Endothelial cell of umbilical vein (primary cell): ENCODE measurements at regions not wholly inside any gene's neighbourhood (a gene's known extent, or its start where the extent isn't known, plus 50 kb on each side); places are given as distances from the start of the nearest gene placed in this dataset.

ENCODE experiments used
- BruUV-seq: library from RNA; stranded (reverse); fragments of 400-500 nt; replicated peaks from 2 replicates; lab custom pipeline; 2021; lab: Mats Ljungman, UMichigan
- CTCF ChIA-PET: fragments of 300-600, 350-600 bp; sonication (Branson Sonifier 250); formaldehyde crosslinking; loops from one replicate; lab custom pipeline; 2021; ENCODE audit warnings: antibody characterized with exemption, inconsistent platforms; lab: Charles Lee
- POLR2A ChIA-PET: fragments of 300-600, 350-600 bp; sonication (Branson Sonifier 250); formaldehyde crosslinking; loops from one replicate; lab custom pipeline; 2021; ENCODE audit warnings: antibody characterized with exemption, inconsistent platforms; lab: Charles Lee
- DNase-seq: peaks from one replicate; pipeline ENCODE4 v3.0.0-alpha.2; 2011; ENCODE audit warnings: low read depth, low spot score
- FAIRE-seq: peaks from 2 replicates; lab custom pipeline; 2011; peaks lifted over from hg19 to GRCh38; lab: Jason Lieb, UNC
- H2AFZ ChIP-seq: 2 replicates; pipeline ENCODE4 v1.6.0; 2012; ENCODE audit warnings: low read depth, low read length, control low read depth, inconsistent platforms
- H3K27ac ChIP-seq: 2 replicates; pipeline ENCODE4 v1.5.1; 2011; ENCODE audit warnings: low read depth, mild to moderate bottlenecking, control low read depth, low read length, moderate library complexity; ENCODE audit not compliant: insufficient read depth
- H3K27me3 ChIP-seq, 2 experiments: 2 replicates each; pipeline versions ENCODE4 v1.6.0 to v1.6.1; 2011; ENCODE audit warnings: low read length in 2 of 2, mixed read lengths in 1 of 2; ENCODE audit not compliant: control insufficient read depth in 2 of 2, insufficient read depth in 2 of 2
- H3K36me3 ChIP-seq, 2 experiments: 2 replicates in 1 of 2; 3 replicates in 1 of 2; pipeline ENCODE4 v1.5.1; 2011; ENCODE audit warnings: low read length in 2 of 2, mild to moderate bottlenecking in 1 of 2, moderate library complexity in 1 of 2; ENCODE audit not compliant: control insufficient read depth in 2 of 2, insufficient read depth in 2 of 2; ENCODE audit errors: extremely low read depth in 1 of 2
- H3K4me1 ChIP-seq: 3 replicates; pipeline ENCODE4 v1.5.1; 2011; ENCODE audit warnings: mild to moderate bottlenecking, low read length; ENCODE audit not compliant: control insufficient read depth, insufficient read depth; ENCODE audit errors: extremely low read depth
- H3K4me2 ChIP-seq: 2 replicates; pipeline ENCODE4 v1.6.1; 2011; ENCODE audit warnings: low read length, control low read depth, mixed read lengths; ENCODE audit not compliant: insufficient read depth
- H3K4me3 ChIP-seq, 3 experiments: fragments of 200-600 bp in 1 of 3; sonication (generic), shearing (Covaris generic) in 1 of 3; replicated peaks in 1 of 3; 2 replicates each; pipeline ENCODE4 v1.5.1; 2011 to 2016; ENCODE audit warnings: control low read depth in 3 of 3, low read length in 3 of 3, mild to moderate bottlenecking in 2 of 3, inconsistent platforms in 1 of 3, low read depth in 1 of 3, moderate library complexity in 1 of 3; ENCODE audit not compliant: insufficient read depth in 1 of 3
- H3K79me2 ChIP-seq: 2 replicates; pipeline ENCODE4 v1.6.0; 2012; ENCODE audit warnings: low read length, inconsistent platforms; ENCODE audit not compliant: control insufficient read depth, insufficient read depth
- H3K9ac ChIP-seq: replicated peaks from 2 replicates; pipeline ENCODE3; 2011; ENCODE audit warnings: low read length, control low read depth; ENCODE audit not compliant: insufficient read depth; ENCODE audit errors: extremely low read depth
- H3K9me1 ChIP-seq: replicated peaks from 3 replicates; pipeline ENCODE4 v1.6.0; 2011; ENCODE audit warnings: mild to moderate bottlenecking, low read length; ENCODE audit not compliant: control insufficient read depth, insufficient read depth; ENCODE audit errors: extremely low read depth
- H3K9me3 ChIP-seq: replicated peaks from 2 replicates; pipeline ENCODE4 v1.5.1; 2012; ENCODE audit warnings: low read length, inconsistent platforms; ENCODE audit not compliant: control insufficient read depth, insufficient read depth
- H4K20me1 ChIP-seq: replicated peaks from 2 replicates; pipeline ENCODE3; 2011; ENCODE audit warnings: mild to moderate bottlenecking, low read length; ENCODE audit not compliant: control insufficient read depth, insufficient read depth; ENCODE audit errors: extremely low read depth
- CTCF ChIP-seq, 2 donors: IDR thresholded peaks; 1 replicate in 1 of 2; 2 replicates in 1 of 2; pipeline ENCODE4 v1.5.1; 2011; ENCODE audit warnings: low read length in 2 of 2, mild to moderate bottlenecking in 2 of 2, moderate library complexity in 2 of 2, control low read depth in 1 of 2, inconsistent platforms in 1 of 2, low read depth in 1 of 2; ENCODE audit not compliant: insufficient read depth in 1 of 2; ENCODE audit errors: extremely low read depth in 1 of 2
- EZH2 ChIP-seq: IDR thresholded peaks from 2 replicates; pipeline ENCODE4 v1.6.1; 2012; ENCODE audit warnings: borderline replicate concordance, low read depth, mild to moderate bottlenecking, moderate library complexity, low read length, inconsistent platforms; ENCODE audit not compliant: severe bottlenecking
- FOS ChIP-seq: IDR thresholded peaks from 2 replicates; pipeline ENCODE4 v1.6.1; 2011; ENCODE audit warnings: mild to moderate bottlenecking, low read length, moderate library complexity, borderline replicate concordance; ENCODE audit not compliant: insufficient read depth
- GATA2 ChIP-seq: IDR thresholded peaks from 2 replicates; pipeline ENCODE4 v1.7.0; 2011; ENCODE audit warnings: low read depth, mild to moderate bottlenecking, moderate library complexity, mixed read lengths, low read length; ENCODE audit not compliant: insufficient read length, insufficient read depth
- JUN ChIP-seq: IDR thresholded peaks from 2 replicates; pipeline ENCODE4 v1.6.1; 2011; ENCODE audit warnings: borderline replicate concordance, low read depth; ENCODE audit not compliant: insufficient read length, insufficient read depth
- MAX ChIP-seq: IDR thresholded peaks from 2 replicates; pipeline ENCODE4 v1.6.1; 2011; ENCODE audit not compliant: insufficient read depth, insufficient read length
- MYC ChIP-seq: IDR thresholded peaks from one replicate; pipeline ENCODE4 v1.6.1; 2011; ENCODE audit warnings: mild to moderate bottlenecking, low read depth, low read length
- POLR2A ChIP-seq: IDR thresholded peaks from 2 replicates; pipeline ENCODE4 v1.6.1; 2012; ENCODE audit warnings: low read depth, mild to moderate bottlenecking, control low read depth, low read length
- POLR2AphosphoS5 ChIP-seq: IDR thresholded peaks from 2 replicates; pipeline ENCODE4 v1.6.1; 2012; ENCODE audit warnings: low read depth, mild to moderate bottlenecking, control low read depth, low read length, moderate library complexity; ENCODE audit not compliant: insufficient read depth
- dilution Hi-C: fragments of 300-500 bp; cut with MboI; formaldehyde crosslinking; loops from one replicate; pipeline ENCODE4 v1.15.0; 2019; ENCODE audit warnings: low sequenced_read_pairs; ENCODE audit not compliant: extremely low pct_ligation_motif_present
- intact Hi-C: fragments of 100-400 bp; cut with micrococcal nuclease; formaldehyde crosslinking; loops from one replicate; pipeline ENCODE4 v1.10.0; 2022

- no peaks in the 10 kb centered on the region for H3K36me3 ChIP-seq
- dilution Hi-C loops (no loop called here), intact Hi-C loops (no loop called here)
- no peaks in the 10 kb centered on the region for H3K9me3 ChIP-seq
- no peaks in the 10 kb centered on the region for H4K20me1 ChIP-seq
- POLR2A ChIA-PET, result no interaction called here
- no peak for DNase-seq
- H3K4me1 ChIP-seq, result no peaks in the 10 kb centered on the region
- H3K4me2 ChIP-seq, result no peak overlapping the region
- no peak for FAIRE-seq
- TF ChIP-seq MYC (no peak), CTCF (IDR thresholded peaks at IDR 0.05; ENCODE audit: extremely low read depth in 1 of 2, insufficient read depth in 1 of 2, low read depth in 1 of 2, low read length in 2 of 2) (no peak), MAX (no peak)
- CTCF ChIA-PET, result no interaction called here
- no peak overlapping the region for H3K27ac ChIP-seq
- BruUV-seq, result no TSS peak
- no peaks in the 10 kb centered on the region for H3K9me1 ChIP-seq
- H3K9ac ChIP-seq, result no peak overlapping the region
- H3K79me2 ChIP-seq, result no peaks in the 10 kb centered on the region
- H3K27me3 ChIP-seq, result peaks cover 0 to 7% of the 10 kb centered on the region in 2 experiments
- no peak overlapping the region for H2AFZ ChIP-seq
- no peak overlapping the region for H3K4me3 ChIP-seq
Observed at GRCh38 chr3:41037651-41038334, 161.5 kb upstream of the CTNNB1 start.

GRCh38 chr3:41040256-41040655 lies 159.0 kb upstream of the CTNNB1 start:
- DNase-seq, result no peak
- Histone ChIP-seq H3K9me3 (no peaks in the 10 kb centered on the region), H2AFZ (no peak overlapping the region), H3K4me3 (no peak overlapping the region), H4K20me1 (no peaks in the 10 kb centered on the region), H3K9me1 (no peaks in the 10 kb centered on the region), H3K4me1 (no peaks in the 10 kb centered on the region), H3K27me3 (peaks cover 0 to 7% of the 10 kb centered on the region in 2 experiments), H3K79me2 (no peaks in the 10 kb centered on the region), H3K27ac (no peak overlapping the region), H3K9ac (no peak overlapping the region), H3K4me2 (no peak overlapping the region), H3K36me3 (no peaks in the 10 kb centered on the region)
- CTCF ChIA-PET, result no interaction called here
- intact Hi-C loops, result no loop called here
- POLR2A ChIA-PET, result no interaction called here
- no TSS peak for BruUV-seq
- dilution Hi-C loops, result no loop called here
- no peak for TF ChIP-seq EZH2
- TF ChIP-seq POLR2AphosphoS5, result no peak
- no peak for TF ChIP-seq MAX
- no peak for TF ChIP-seq FOS
- TF ChIP-seq MYC, result no peak
- TF ChIP-seq GATA2, result no peak
- TF ChIP-seq POLR2A, result no peak
- TF ChIP-seq JUN, result no peak
- FAIRE-seq, result no peak
